Loucy (cell line): ENCODE measurements at regions not wholly inside any gene's neighbourhood (a gene's known extent, or its start where the extent isn't known, plus 50 kb on each side); places are given as distances from the start of the nearest gene placed in this dataset.

ENCODE experiments used
- EZH2phosphoT487 ChIP-seq: fragments of 200-600 bp; IDR thresholded peaks from 2 replicates; pipeline ENCODE4 v1.6.1; 2018; ENCODE audit warnings: antibody characterized with exemption, mild to moderate bottlenecking, moderate library complexity, borderline replicate concordance
- TF ChIP-seq, protein P1 (sequence below): fragments of 200-600 bp; sonication (generic); conservative IDR thresholded peaks from 2 replicates; pipeline ENCODE4 v1.5.1; 2014; ENCODE audit warnings: mild to moderate bottlenecking, antibody characterized with exemption, low read length

DNA sequence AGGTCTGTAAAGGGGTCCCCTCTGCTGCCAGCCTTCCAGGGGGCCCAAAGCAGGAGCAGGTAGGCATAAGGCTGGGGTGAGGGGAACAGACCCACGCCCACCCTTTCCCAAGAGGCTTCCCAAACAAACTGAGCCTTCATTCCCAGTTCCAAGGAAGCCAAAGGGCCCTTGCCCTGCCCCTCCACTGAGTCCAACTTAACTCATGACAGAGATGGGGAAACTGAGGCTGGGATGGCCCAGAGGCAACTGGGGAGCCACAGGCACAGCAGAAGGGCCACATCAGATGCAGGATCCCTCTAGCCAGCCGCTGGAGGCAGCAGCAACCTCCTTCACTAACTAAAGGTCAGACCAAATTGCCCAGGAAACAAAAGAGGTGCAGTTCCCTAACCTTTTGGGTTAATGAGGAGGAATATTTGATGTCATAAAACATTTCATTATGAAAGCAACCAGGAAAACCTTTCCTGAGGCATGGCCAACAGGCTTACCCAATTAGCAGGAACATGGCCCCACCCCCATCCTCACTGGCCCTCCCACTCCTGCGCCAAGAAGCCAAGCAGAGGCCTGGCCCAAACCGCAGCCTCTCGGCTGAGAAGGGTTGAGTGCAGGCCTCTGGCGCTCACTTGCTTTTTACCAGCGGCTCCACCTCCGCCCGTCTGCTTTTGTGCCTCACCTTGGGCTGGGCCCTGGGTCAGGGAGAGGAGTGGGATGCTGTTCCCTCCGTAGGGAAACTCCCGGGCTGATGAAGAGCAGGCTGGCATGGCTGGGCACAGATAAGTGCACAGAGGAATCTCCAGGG, 293.5 kb upstream of the RTL1 start:
- TF ChIP-seq, protein P1, sequence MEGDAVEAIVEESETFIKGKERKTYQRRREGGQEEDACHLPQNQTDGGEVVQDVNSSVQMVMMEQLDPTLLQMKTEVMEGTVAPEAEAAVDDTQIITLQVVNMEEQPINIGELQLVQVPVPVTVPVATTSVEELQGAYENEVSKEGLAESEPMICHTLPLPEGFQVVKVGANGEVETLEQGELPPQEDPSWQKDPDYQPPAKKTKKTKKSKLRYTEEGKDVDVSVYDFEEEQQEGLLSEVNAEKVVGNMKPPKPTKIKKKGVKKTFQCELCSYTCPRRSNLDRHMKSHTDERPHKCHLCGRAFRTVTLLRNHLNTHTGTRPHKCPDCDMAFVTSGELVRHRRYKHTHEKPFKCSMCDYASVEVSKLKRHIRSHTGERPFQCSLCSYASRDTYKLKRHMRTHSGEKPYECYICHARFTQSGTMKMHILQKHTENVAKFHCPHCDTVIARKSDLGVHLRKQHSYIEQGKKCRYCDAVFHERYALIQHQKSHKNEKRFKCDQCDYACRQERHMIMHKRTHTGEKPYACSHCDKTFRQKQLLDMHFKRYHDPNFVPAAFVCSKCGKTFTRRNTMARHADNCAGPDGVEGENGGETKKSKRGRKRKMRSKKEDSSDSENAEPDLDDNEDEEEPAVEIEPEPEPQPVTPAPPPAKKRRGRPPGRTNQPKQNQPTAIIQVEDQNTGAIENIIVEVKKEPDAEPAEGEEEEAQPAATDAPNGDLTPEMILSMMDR: no peak
- TF ChIP-seq EZH2phosphoT487: no peak
